HG03175 (cell line): ENCODE measurements at regions not wholly inside any gene's neighbourhood (a gene's known extent, or its start where the extent isn't known, plus 50 kb on each side); places are given as distances from the start of the nearest gene placed in this dataset.

Experiments
- ATAC-seq: cut with Tn5 transposase; IDR thresholded peaks from one replicate; pipeline ENCODE4 v1.9.1; 2021; ENCODE audit warnings: mild to moderate bottlenecking, moderate library complexity; ENCODE audit not compliant: unreplicated experiment

DNA sequence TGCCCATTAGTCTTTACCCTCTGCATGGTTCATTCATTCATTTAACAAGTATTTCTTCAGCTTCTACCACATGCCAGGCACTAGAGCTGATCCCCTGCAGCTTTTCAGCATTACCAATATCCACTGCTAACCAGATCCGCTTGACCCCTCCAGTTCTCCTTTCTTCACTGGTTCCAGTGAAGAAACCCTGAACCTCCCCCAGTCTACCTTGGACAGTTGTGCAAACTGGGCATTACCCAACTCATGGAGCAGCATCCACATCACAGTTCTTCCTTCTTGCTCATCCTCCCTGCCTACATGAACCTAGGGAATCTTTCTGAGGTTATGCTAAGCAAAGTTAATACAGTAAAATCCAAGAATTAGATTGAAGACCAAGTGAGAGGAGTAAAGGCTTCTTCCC lies 78.7 kb upstream of the SERP2 start:
- no peak for ATAC-seq

GRCh38 chr13:44296856-44297255 lies 76.8 kb upstream of the SERP2 start:
- ATAC-seq = no peak

- ATAC-seq = no peak
Measured at GRCh38 chr13:44298314-44298713, 75.3 kb upstream of the SERP2 start.

DNA sequence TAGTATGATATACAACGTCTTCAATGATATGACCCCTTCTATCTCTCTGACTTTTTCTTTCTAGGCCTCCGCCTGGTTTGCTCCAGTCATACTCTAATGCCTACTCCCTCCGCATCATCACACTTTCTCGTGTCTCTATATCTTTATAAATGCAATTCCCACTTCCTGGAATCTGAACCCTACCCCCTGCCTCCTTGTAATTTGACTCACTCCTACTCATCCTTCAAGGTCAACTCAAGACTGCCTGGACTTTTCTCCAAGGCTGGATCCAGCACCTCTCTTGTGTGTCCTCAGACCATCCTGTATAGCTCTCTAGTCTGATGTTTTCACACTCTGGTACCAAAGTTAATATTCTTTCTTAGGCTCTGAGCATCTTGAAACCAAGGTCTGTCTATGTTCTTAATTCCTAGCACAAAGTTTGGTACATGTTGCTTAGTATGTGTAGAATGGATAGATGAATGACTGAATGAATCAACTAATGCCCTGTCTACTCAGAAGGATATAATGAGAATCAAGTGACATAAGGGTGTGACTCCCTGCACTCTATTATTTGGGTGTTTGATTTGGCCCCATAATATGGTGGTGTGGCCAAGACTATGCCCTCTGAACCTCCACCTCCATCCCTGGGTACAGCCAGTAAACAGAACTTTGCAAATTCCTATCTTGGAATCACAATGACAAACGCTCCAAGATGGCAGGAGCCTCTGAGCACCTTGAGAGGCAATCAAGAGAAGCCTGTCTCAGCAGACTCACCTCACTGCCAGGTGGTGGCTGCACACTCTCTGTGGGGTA lies 74.3 kb upstream of the SERP2 start:
- ATAC-seq = no peak

DNA sequence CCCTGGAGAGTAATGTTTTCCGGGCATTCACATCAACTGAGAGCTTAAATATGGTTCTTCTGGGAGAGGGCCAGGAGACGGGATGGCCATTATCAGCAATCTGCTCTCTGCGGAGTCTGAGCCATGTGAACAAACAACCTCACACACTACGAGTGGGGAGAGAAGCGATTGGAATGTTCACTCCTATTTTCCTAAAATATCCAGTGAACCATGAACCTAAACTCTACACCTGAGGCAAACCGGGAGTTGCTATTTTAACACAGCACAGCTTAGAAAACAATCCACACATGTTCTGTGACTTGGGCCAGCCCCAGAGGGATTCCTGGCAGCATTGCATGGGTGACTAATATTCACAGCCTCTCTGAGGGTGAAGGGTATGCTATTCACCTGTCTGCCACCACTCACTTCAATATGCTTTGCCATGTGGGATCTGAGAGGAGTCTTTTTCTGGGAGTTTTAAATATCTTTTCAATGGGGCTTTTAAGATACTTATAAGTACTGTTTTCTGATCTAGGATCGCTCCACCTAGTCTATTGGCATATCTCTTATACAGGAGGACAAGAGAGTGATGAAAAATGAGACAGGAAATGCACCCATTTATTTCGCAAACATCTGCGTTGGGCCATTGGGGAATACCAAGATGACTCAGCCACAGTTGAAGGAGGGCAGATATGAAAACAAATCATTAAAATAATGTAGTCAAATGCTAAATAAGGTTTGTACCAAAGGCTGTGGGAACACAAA lies 72.6 kb upstream of the SERP2 start:
- ATAC-seq = peak; percentile 81

- no peak for ATAC-seq
Measured at GRCh38 chr13:44301639-44302015, 72.0 kb upstream of the SERP2 start.

DNA sequence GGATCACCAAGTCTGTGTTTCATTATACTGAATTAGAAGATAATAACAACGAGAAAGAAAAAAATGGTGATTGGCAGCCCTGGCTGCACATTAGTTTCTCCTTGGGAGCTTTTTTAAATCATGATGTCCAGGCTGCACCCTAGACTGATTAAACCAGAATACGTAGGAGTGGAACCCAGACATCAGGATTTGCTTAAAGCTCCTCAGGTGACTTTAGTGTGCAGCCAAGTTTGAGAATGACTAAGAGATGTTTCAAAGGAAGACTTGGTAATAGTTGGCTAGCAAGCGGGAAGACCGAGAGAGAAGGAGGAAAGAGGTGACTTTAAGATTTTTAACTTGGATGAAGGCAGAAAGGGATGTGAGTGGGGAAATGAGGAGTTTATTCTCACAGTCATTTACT lies 71.4 kb upstream of the SERP2 start:
- ATAC-seq = no peak

GRCh38 chr13:44302940-44303575 lies 70.6 kb upstream of the SERP2 start:
- ATAC-seq = no peak

DNA sequence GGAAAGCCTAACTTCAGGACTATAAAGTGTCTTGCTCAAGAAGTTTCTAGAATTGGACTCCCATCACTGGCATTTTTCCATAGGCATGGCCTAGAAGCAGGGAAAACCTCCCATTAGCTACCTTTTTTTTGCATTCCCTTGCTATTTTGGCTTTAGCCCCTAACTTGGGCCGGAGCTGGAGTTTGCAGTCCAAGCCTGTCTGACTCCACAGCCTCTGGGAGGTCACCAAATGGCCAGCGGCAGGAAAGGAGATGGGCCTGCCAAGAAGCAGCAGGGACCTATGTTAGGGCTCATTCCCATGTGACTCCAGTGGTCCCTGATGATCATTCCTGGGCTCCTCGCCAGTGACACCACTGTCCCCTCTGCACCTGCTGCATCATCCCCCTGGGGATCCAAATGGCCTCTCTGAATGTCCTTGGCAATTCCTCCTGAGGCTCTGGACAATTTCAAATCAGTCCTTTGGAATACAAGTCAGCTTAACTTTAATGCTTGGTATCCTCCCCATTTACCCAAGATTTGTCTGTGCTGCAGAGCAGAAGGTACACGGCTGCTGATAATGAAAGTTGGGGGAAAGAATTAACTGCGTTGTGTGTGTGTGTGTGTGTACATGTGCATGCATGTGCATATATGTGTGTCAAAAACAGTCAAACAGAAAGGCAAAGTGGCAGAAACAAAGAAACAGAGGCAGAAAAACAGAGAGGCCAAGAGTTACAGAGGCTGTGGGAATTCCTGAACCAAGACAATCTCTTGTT lies 69.8 kb upstream of the SERP2 start:
- ATAC-seq = no peak

GRCh38 chr13:44304433-44304725 lies 69.2 kb upstream of the SERP2 start:
- ATAC-seq = no peak

GRCh38 chr13:44305286-44305685 lies 68.3 kb upstream of the SERP2 start:
- ATAC-seq = no peak

GRCh38 chr13:44305917-44306370 lies 67.7 kb upstream of the SERP2 start:
- no peak for ATAC-seq

- ATAC-seq = no peak
Measured at GRCh38 chr13:44306371-44307192, 67.0 kb upstream of the SERP2 start.

GRCh38 chr13:44307255-44307654 lies 66.4 kb upstream of the SERP2 start:
- no peak for ATAC-seq

DNA sequence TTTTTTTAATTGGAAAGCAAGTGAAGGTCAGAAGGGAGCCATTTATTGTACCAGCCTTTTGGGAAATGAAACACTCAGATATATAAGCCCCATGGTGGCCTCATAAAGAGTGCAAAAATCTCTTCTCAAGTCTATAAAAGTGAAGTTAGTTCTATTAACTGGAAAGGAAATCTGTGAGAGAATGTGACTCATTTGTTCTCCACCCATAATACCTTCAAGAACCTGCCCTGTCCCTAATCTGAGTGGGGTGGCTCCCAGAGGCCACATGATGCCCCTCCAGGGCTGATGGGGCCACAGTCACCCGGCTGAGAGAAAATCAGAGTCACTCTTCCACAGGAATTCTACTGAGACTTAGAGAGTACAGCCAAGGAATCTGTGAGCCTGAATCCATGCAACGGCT lies 65.8 kb upstream of the SERP2 start:
- ATAC-seq = no peak

DNA sequence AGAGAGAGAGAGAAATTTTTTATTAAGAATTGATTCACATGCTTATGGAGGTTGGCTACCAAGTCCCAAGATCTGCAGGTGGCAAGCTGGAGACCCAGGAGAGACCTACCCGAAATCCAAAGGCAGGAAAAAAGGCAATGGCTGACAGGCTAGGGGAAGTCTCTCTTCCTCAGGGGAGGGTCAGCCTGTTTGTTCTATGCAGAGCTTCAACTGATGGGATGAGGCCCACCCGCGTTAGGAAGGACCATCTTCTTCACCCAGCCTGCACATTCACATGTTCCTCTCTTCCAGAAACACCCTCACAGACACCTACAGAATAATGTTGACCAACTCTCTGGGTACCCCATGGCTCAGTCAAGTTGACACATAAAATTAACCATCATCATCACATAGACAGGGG lies 65.3 kb upstream of the SERP2 start:
- no peak for ATAC-seq

DNA sequence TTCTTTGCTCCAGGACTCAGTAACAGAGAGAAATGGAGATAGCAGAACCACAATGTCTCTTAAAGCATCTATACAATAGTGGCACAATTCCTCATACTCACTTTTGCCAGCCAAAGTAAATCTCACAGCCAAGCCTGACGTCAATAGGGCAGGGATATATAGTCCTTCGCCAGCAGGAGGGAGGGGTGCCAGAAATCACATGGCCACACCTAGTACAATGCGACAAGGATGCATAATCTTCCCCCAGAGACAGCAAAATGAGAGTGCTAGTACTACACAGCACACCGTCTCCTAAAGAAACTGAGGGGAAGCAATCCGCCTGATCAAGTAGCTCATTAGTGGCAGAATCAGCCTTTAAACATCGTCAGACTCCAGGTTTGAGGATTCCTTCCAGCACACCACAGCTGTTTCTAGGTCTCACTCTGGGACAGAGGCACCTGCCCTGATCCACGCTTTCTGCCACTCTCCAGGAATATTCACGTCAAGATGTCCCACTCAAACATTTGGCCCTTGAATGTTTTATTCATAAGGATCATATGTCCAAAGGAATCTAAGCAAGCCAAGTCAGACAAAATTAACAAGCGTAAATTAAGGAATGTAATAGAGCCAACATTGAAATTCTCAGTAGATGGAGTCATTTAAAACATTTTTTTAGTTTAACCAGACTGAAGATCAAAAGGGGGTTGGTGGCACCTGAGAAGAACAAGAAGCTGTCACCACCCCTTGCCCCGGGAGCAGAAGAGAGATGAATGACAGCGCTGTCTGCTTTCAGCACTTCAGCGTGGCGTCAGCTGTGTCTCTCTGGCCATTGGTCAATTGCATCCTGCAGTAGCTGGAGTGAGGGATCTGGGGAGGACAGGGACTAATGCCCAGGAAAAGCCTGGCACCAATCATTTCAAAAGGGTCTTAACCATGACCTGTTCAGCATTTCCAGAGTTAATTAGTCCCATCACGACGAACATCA lies 63.5 kb upstream of the SERP2 start:
- ATAC-seq = no peak

DNA sequence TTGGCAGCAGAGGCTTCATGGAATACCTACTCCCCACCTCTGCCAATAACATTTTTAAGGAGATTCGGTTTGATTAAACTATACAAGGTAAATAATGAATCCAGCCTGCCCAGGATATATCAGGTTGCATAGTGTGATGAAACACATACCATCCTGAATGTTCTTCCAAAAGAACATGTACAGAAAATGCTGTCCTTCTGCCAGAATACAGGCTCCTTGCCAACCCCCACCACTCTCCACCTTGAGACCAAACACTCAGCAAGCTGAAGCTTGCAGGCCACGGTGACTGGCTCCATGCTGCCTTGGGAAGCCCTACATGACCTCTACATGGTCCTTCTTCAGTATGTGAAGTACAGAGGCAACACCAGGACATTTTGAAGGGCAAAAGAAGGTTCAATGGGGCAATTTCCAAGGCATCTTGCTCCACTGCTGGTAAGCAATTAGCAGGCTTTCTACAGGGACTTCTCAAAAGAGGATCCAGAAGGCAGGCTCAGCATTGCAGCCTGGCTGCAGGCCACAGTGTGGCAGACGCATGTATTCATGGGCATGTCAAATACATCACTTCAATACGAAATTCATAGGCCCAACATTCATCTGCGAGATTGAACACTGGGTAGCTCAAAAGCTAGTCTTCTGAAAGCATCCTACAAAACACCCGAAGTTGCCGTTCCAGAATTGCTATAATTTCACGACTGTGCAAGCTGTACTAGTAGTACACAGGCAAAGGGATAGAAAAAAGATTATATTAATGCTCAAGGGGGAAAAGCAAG lies 62.4 kb upstream of the SERP2 start:
- no peak for ATAC-seq

- no peak for ATAC-seq
Measured at GRCh38 chr13:44312131-44312530, 61.5 kb upstream of the SERP2 start.
